Left cardiac atrium (tissue), 4 donors: ENCODE measurements at regions not wholly inside any gene's neighbourhood (a gene's known extent, or its start where the extent isn't known, plus 50 kb on each side); places are given as distances from the start of the nearest gene placed in this dataset.

Source experiments
- ATAC-seq, 2 donors: fragments of 200-7000 bp; cut with Tn5 transposase; one replicate each; pipeline ENCODE4 v1.9.1; 2020; ENCODE audit warnings: mild to moderate bottlenecking in 2 of 2, moderate library complexity in 2 of 2
- DNase-seq: peaks from one replicate; pipeline ENCODE4 v3.0.0-alpha.2; 2020
- intact Hi-C, 2 donors: fragments of 100-400 bp; cut with DNase I; formaldehyde crosslinking; loops; one replicate each; pipeline versions ENCODE4 v1.14.1 to v1.15.1; 2022 to 2023
- donor health status: DM: no; HTN: yes; CAD: no.
- donor health status: DM: no; HTN: yes; CAD: no; lungs with severe emphysema.
- donor health status: DM: yes; HTN: yes; CAD: no.
- donor health status: Dilated cardiomyopathy.

DNA sequence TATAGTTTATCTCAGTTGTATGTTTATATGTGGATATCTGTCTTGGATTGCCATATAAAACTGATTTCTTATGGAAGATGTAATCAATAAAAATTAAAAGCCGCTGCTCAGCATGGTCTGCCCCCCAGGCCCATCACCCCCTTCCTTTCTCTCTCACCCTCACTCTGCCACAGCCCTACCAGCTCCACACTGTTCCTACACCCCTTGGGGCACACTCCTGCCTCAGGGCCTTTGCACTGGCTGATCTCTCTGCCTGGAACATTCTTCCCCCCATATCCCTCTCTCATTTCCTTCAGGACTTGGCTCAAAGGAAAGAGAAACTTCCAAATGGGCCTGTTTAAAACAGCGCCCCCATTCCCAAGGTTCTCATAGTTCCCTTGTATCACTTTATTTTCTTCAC, 63.1 kb downstream of the LRRC32 start:
- DNase-seq (no peak), ATAC-seq (no peak)
- intact Hi-C loops: no loop called here

- no peak for DNase-seq
- intact Hi-C loops: no loop called here
- ATAC-seq: no peak
These were observed 65.0 kb downstream of the LRRC32 start for GRCh38 chr11:76605338-76606074.

DNA sequence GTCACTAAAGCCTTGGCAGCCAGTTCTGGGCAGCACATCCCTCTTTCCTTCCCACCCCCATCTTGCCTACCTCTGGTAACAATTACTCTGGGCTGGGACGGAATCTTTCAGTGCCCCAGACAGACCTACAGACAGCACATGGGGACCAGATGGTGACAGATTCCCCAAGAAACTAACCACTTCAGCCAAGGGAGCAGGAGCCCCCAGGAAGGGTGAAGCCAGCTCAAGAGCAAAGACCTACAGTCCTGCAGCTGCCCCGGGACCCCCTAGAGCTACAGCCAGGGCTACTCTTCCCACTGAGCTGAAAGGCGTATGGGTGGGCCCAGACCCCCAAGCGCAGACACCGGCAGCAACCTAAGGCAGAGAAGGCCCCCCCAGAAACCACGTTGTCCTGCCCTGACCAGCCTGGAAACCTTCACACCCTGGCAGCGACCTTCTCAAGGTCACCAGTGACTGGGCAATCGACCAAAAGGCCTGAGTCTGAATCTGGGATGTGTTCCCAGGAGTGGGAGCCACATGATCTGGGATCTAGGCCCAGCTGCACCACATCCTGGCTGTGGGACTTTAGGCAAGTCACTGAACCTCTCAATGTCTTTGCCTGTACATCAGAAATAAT, 65.8 kb downstream of the LRRC32 start:
- peak; percentile 75 for DNase-seq
- intact Hi-C loops: no loop called here
- ATAC-seq: peak; percentile 68 to 69

GRCh38 chr11:76604081-76604625, 66.4 kb downstream of the LRRC32 start:
- DNase-seq: no peak
- intact Hi-C loops: no loop called here
- peak in 1 of 2 donors; percentile 8 for ATAC-seq

GRCh38 chr11:76603202-76603601, 67.3 kb downstream of the LRRC32 start:
- intact Hi-C loops: no loop called here
- no peak for ATAC-seq

More at GRCh38 chr11:76603202-76603601, 67.3 kb downstream of the LRRC32 start:
- no peak for DNase-seq
